H1 (cell line): ENCODE measurements at regions not wholly inside any gene's neighbourhood (a gene's known extent, or its start where the extent isn't known, plus 50 kb on each side); places are given as distances from the start of the nearest gene placed in this dataset.

ENCODE experiments used
- CTCF ChIA-PET: fragments of 300-600 bp; sonication (Branson Sonifier 250); formaldehyde crosslinking; loops from one replicate; lab custom pipeline; 2021; ENCODE audit not compliant: partially characterized antibody; lab: Charles Lee
- POLR2A ChIA-PET: fragments of 300-600 bp; sonication (Branson Sonifier 250); formaldehyde crosslinking; loops from one replicate; lab custom pipeline; 2021; ENCODE audit warnings: inconsistent platforms; ENCODE audit not compliant: partially characterized antibody; lab: Charles Lee
- DNase-seq, 2 experiments: peaks; one replicate each; pipeline versions ENCODE4 v3.0.0 to v3.0.0-alpha.2; 2010 to 2022; ENCODE audit warnings: low spot score in 2 of 2, low read depth in 1 of 2, mixed read lengths in 1 of 2
- FAIRE-seq: peaks from 2 replicates; lab custom pipeline; 2011; peaks lifted over from hg19 to GRCh38; lab: Jason Lieb, UNC
- H2AFZ ChIP-seq: 2 replicates; pipeline ENCODE4 v1.8.1; 2012; ENCODE audit warnings: low read length, inconsistent platforms
- H2AK5ac ChIP-seq: 2 replicates; pipeline ENCODE4 v1.6.1; 2013; ENCODE audit warnings: low read depth, low read length
- H2BK120ac ChIP-seq: replicated peaks from 2 replicates; pipeline ENCODE3; 2013; ENCODE audit warnings: low read depth, low read length, inconsistent platforms
- H2BK12ac ChIP-seq: 2 replicates; pipeline ENCODE4 v1.6.1; 2013; ENCODE audit warnings: low read depth, low read length
- H2BK15ac ChIP-seq: 2 replicates; pipeline ENCODE4 v1.6.1; 2013; ENCODE audit warnings: low read length
- H2BK20ac ChIP-seq: 2 replicates; pipeline ENCODE4 v1.6.1; 2013; ENCODE audit warnings: low read length
- H2BK5ac ChIP-seq: 2 replicates; pipeline ENCODE4 v1.6.1; 2013; ENCODE audit warnings: low read depth, low read length
- H3K14ac ChIP-seq: 2 replicates; pipeline ENCODE4 v1.6.1; 2013; ENCODE audit warnings: inconsistent platforms; ENCODE audit not compliant: insufficient read length
- H3K18ac ChIP-seq: 2 replicates; pipeline ENCODE4 v1.6.1; 2013; ENCODE audit warnings: low read length; ENCODE audit errors: extremely low read depth
- H3K23ac ChIP-seq: 2 replicates; pipeline ENCODE4 v1.6.1; 2013; ENCODE audit warnings: inconsistent platforms; ENCODE audit not compliant: insufficient read length
- H3K23me2 ChIP-seq: 2 replicates; pipeline ENCODE4 v1.6.1; 2013; ENCODE audit warnings: low read depth, low read length
- H3K27ac ChIP-seq: 2 replicates; pipeline ENCODE4 v1.6.1; 2011; ENCODE audit warnings: low read depth, low read length, inconsistent platforms
- H3K27me3 ChIP-seq, 4 experiments: replicated peaks in 1 of 4; 1 replicate in 1 of 4; 2 replicates in 3 of 4; pipeline versions ENCODE4 v1.6.1 to v1.8.1; 2011 to 2013; ENCODE audit warnings: low read length in 3 of 4, mild to moderate bottlenecking in 3 of 4, inconsistent platforms in 2 of 4, mixed read lengths in 2 of 4, moderate library complexity in 1 of 4; ENCODE audit not compliant: control insufficient read depth in 3 of 4, insufficient read depth in 3 of 4; ENCODE audit errors: extremely low read depth in 1 of 4
- H3K36me3 ChIP-seq, 4 experiments: 2 replicates each; pipeline versions ENCODE4 v1.6.1 to v1.8.1; 2011 to 2013; ENCODE audit warnings: mild to moderate bottlenecking in 4 of 4, low read length in 3 of 4, moderate library complexity in 2 of 4, control low read depth in 1 of 4, inconsistent platforms in 1 of 4; ENCODE audit not compliant: insufficient read depth in 4 of 4, control insufficient read depth in 2 of 4
- H3K4ac ChIP-seq: replicated peaks from 2 replicates; pipeline ENCODE3; 2013; ENCODE audit warnings: low read length, low read depth, mixed read lengths, inconsistent platforms; ENCODE audit not compliant: insufficient read length
- H3K4me1 ChIP-seq, 4 experiments: replicated peaks in 1 of 4; 1 replicate in 1 of 4; 2 replicates in 3 of 4; pipeline versions ENCODE4 v1.6.1 to v1.8.1; 2011 to 2013; ENCODE audit warnings: low read length in 3 of 4, inconsistent platforms in 2 of 4, mixed read lengths in 1 of 4; ENCODE audit not compliant: insufficient read depth in 4 of 4, control insufficient read depth in 3 of 4
- H3K4me2 ChIP-seq, 2 experiments: 2 replicates each; pipeline versions ENCODE4 v1.6.1 to v1.8.1; 2011 to 2013; ENCODE audit warnings: low read depth in 2 of 2, low read length in 2 of 2, control low read depth in 1 of 2, inconsistent platforms in 1 of 2, mild to moderate bottlenecking in 1 of 2; ENCODE audit not compliant: insufficient read depth in 1 of 2
- H3K4me3 ChIP-seq, 4 experiments: fragments of 200-600, 300-600 bp in 1 of 4; sonication (generic), shearing (Covaris generic), sonication (Bioruptor Twin) in 1 of 4; 2 replicates each; pipeline versions ENCODE4 v1.5.1 to v1.8.1; 2011 to 2016; ENCODE audit warnings: low read length in 4 of 4, low read depth in 3 of 4, control low read depth in 2 of 4, inconsistent platforms in 2 of 4, mild to moderate bottlenecking in 2 of 4, mixed read lengths in 1 of 4, moderate library complexity in 1 of 4; ENCODE audit not compliant: insufficient read depth in 2 of 4; ENCODE audit errors: extremely low read depth in 1 of 4
- H3K56ac ChIP-seq: replicated peaks from 2 replicates; pipeline ENCODE3; 2013; ENCODE audit warnings: low read depth, mild to moderate bottlenecking, mixed read lengths, low read length, inconsistent platforms; ENCODE audit not compliant: insufficient read length
- H3K79me1 ChIP-seq: 2 replicates; pipeline ENCODE4 v1.6.1; 2013; ENCODE audit warnings: low read depth, low read length, control low read depth
- H3K79me2 ChIP-seq, 2 experiments: 2 replicates each; pipeline versions ENCODE4 v1.6.1 to v1.8.1; 2012 to 2013; ENCODE audit warnings: low read length in 2 of 2, mild to moderate bottlenecking in 2 of 2, inconsistent platforms in 1 of 2; ENCODE audit not compliant: insufficient read depth in 2 of 2, control insufficient read depth in 1 of 2
- H3K9ac ChIP-seq, 4 experiments: replicated peaks in 1 of 4; 1 replicate in 1 of 4; 2 replicates in 3 of 4; pipeline versions ENCODE4 v1.6.1 to v1.8.1; 2011 to 2013; ENCODE audit warnings: low read depth in 3 of 4, low read length in 3 of 4, control low read depth in 2 of 4, mild to moderate bottlenecking in 2 of 4, moderate library complexity in 2 of 4, inconsistent platforms in 1 of 4; ENCODE audit errors: extremely low read depth in 1 of 4
- H3K9me3 ChIP-seq, 2 experiments: 2 replicates each; pipeline versions ENCODE4 v1.6.1 to v1.8.1; 2012 to 2013; ENCODE audit warnings: mild to moderate bottlenecking in 2 of 2, moderate library complexity in 2 of 2, control low read depth in 1 of 2, inconsistent platforms in 1 of 2, low read depth in 1 of 2, low read length in 1 of 2, mixed read lengths in 1 of 2; ENCODE audit not compliant: insufficient read depth in 2 of 2
- H4K20me1 ChIP-seq, 2 experiments: replicated peaks in 1 of 2; 2 replicates each; pipeline versions ENCODE3 to v1.8.1; 2011 to 2013; ENCODE audit warnings: inconsistent platforms in 2 of 2, low read length in 2 of 2, mild to moderate bottlenecking in 1 of 2; ENCODE audit not compliant: insufficient read depth in 2 of 2, control insufficient read depth in 1 of 2
- H4K5ac ChIP-seq: 2 replicates; pipeline ENCODE4 v1.6.1; 2013; ENCODE audit warnings: low read length, low read depth, mixed read lengths, inconsistent platforms; ENCODE audit not compliant: insufficient read length
- H4K8ac ChIP-seq: 2 replicates; pipeline ENCODE4 v1.8.0; 2013; ENCODE audit warnings: mild to moderate bottlenecking, moderate library complexity, low read length, inconsistent platforms; ENCODE audit not compliant: insufficient read depth; ENCODE audit errors: extremely low read depth
- H4K91ac ChIP-seq: replicated peaks from 2 replicates; pipeline ENCODE3; 2013; ENCODE audit warnings: low read length, mixed read lengths, inconsistent platforms; ENCODE audit not compliant: insufficient read length
- PHF8 ChIP-seq: fragments of 200-600 bp; sonication (generic); conservative IDR thresholded peaks from 2 replicates; pipeline ENCODE4 v1.7.1; 2012; ENCODE audit warnings: low read depth, mild to moderate bottlenecking, inconsistent platforms, low read length, moderate library complexity

- H3K4me1 ChIP-seq: no peaks in the 10 kb centered on the region; a peak in 1 of 7 replicates
- no peak overlapping the region for H3K18ac ChIP-seq
- no peak for TF ChIP-seq PHF8
- no peaks in the 10 kb centered on the region for H4K20me1 ChIP-seq
- no peak overlapping the region for H3K23ac ChIP-seq
- H3K79me2 ChIP-seq: no peaks in the 10 kb centered on the region
- H2BK5ac ChIP-seq: no peak overlapping the region
- no peak overlapping the region for H3K4me2 ChIP-seq
- no peak overlapping the region for H3K9ac ChIP-seq
- H2AFZ ChIP-seq: no peak overlapping the region
- no peak overlapping the region for H4K8ac ChIP-seq
- no peak overlapping the region for H2AK5ac ChIP-seq
- H3K56ac ChIP-seq: no peak overlapping the region
- H3K9me3 ChIP-seq: peaks cover 0 to 4% of the 10 kb centered on the region in 2 experiments; a peak in 1 of 4 replicates
- no peak overlapping the region for H3K27ac ChIP-seq
- H3K79me1 ChIP-seq: no peaks in the 10 kb centered on the region
- no peak overlapping the region for H2BK15ac ChIP-seq
- H4K91ac ChIP-seq: no peak overlapping the region
- DNase-seq: no peak
- CTCF ChIA-PET: interaction anchor here (0.7 to 2.2 kb wide), 2 partner anchors 33 to 256 kb away, joined by 4 to 7 read pairs; no protein-coding TSS in a partner anchor
- FAIRE-seq: no peak
- H3K14ac ChIP-seq: no peak overlapping the region
- no peak overlapping the region for H2BK120ac ChIP-seq
- H3K23me2 ChIP-seq: no peaks in the 10 kb centered on the region
- no peaks in the 10 kb centered on the region for H3K36me3 ChIP-seq
- no peak overlapping the region for H2BK20ac ChIP-seq
- H3K27me3 ChIP-seq: no peaks in the 10 kb centered on the region
- H3K4ac ChIP-seq: no peak overlapping the region
- POLR2A ChIA-PET: no interaction called here
- H4K5ac ChIP-seq: no peak overlapping the region
- no peak overlapping the region for H2BK12ac ChIP-seq
- H3K4me3 ChIP-seq: no peak overlapping the region
These were observed 1404.1 kb downstream of the CDH11 start for GRCh38 chr16:63717806-63718205.
